GM23338 (cell line): ENCODE measurements at regions not wholly inside any gene's neighbourhood (a gene's known extent, or its start where the extent isn't known, plus 50 kb on each side); places are given as distances from the start of the nearest gene placed in this dataset.
"Not testable (repeated sequence)": the region's sequence is repeated elsewhere in the genome, so short reads cannot be mapped to it uniquely, and the experiment has no call there.

Experiments used
- ATAC-seq: fragments of 200-7000 bp; cut with Tn5 transposase; 3 replicates; pipeline ENCODE4 v1.9.1; 2020
- DNase-seq: peaks from one replicate; pipeline ENCODE4 v3.0.0-alpha.2; 2015; ENCODE audit warnings: low spot score
- H2AFZ ChIP-seq: fragments of 200-600 bp; sonication (generic); 2 replicates; pipeline ENCODE4 v1.8.0; 2016; ENCODE audit warnings: antibody characterized with exemption, mild to moderate bottlenecking, moderate library complexity
- H3F3A ChIP-seq: fragments of 200-600 bp; sonication (generic); replicated peaks from 2 replicates; pipeline ENCODE4 v1.8.0; 2017; ENCODE audit warnings: antibody characterized with exemption, mixed run types, low read depth
- H3K27ac ChIP-seq: fragments of 200-600 bp; sonication (generic); 2 replicates; pipeline ENCODE4 v1.6.1; 2016; ENCODE audit warnings: low read depth
- H3K27me3 ChIP-seq: fragments of 200-600 bp; sonication (generic); 2 replicates; pipeline ENCODE4 v1.8.0; 2016; ENCODE audit warnings: mild to moderate bottlenecking, mixed run types, moderate library complexity; ENCODE audit not compliant: insufficient read depth
- H3K36me3 ChIP-seq: fragments of 200-600 bp; sonication (generic); 2 replicates; pipeline ENCODE4 v1.8.0; 2016; ENCODE audit warnings: mild to moderate bottlenecking; ENCODE audit not compliant: insufficient read depth
- H3K4me1 ChIP-seq: fragments of 200-600 bp; sonication (generic); 2 replicates; pipeline ENCODE4 v1.8.0; 2016; ENCODE audit warnings: mild to moderate bottlenecking, moderate library complexity; ENCODE audit not compliant: insufficient read depth
- H3K4me2 ChIP-seq: fragments of 200-600 bp; sonication (generic); 2 replicates; pipeline ENCODE4 v1.7.1; 2017; ENCODE audit warnings: mixed run types
- H3K4me3 ChIP-seq: fragments of 200-600 bp; sonication (generic); 2 replicates; pipeline ENCODE4 v1.6.1; 2016; ENCODE audit warnings: mixed run types
- H3K79me2 ChIP-seq: fragments of 200-600 bp; sonication (generic); replicated peaks from 2 replicates; pipeline ENCODE4 v1.8.0; 2017; ENCODE audit warnings: mild to moderate bottlenecking; ENCODE audit not compliant: insufficient read depth
- H3K9me2 ChIP-seq: fragments of 200-600 bp; sonication (generic); 2 replicates; pipeline ENCODE4 v1.8.0; 2017; ENCODE audit not compliant: insufficient read depth
- H4K20me1 ChIP-seq: fragments of 200-600 bp; sonication (generic); replicated peaks from 2 replicates; pipeline ENCODE4 v1.8.0; 2017; ENCODE audit warnings: mild to moderate bottlenecking; ENCODE audit not compliant: insufficient read depth
- H3K27ac Mint-ChIP-seq: 2 replicates; pipeline ENCODE4 v1.8.0; 2020; ENCODE audit warnings: inconsistent platforms, mild to moderate bottlenecking, moderate library complexity, mixed read lengths
- H3K27me3 Mint-ChIP-seq: 3 replicates; pipeline ENCODE4 v1.8.0; 2022; ENCODE audit warnings: low read depth, mild to moderate bottlenecking, moderate library complexity, mixed read lengths, inconsistent platforms; ENCODE audit not compliant: insufficient read depth, poor library complexity
- H3K36me3 Mint-ChIP-seq: 3 replicates; pipeline ENCODE4 v1.8.0; 2021; ENCODE audit warnings: low read depth, mild to moderate bottlenecking, inconsistent platforms, moderate library complexity, mixed read lengths
- H3K4me1 Mint-ChIP-seq: 3 replicates; pipeline ENCODE4 v1.8.0; 2020; ENCODE audit warnings: mild to moderate bottlenecking, inconsistent platforms, mixed read lengths
- H3K4me3 Mint-ChIP-seq: 3 replicates; pipeline ENCODE4 v1.8.0; 2021; ENCODE audit warnings: moderate library complexity, mild to moderate bottlenecking, inconsistent platforms, mixed read lengths
- H3K9me3 Mint-ChIP-seq: 3 replicates; pipeline ENCODE4 v1.8.0; 2020; ENCODE audit warnings: moderate library complexity, mild to moderate bottlenecking, inconsistent platforms, mixed read lengths
- EZH2 ChIP-seq: fragments of 200-600 bp; sonication (generic); IDR thresholded peaks from one replicate; pipeline ENCODE4 v1.8.0; 2017; ENCODE audit warnings: antibody characterized with exemption, mild to moderate bottlenecking, low read depth; ENCODE audit not compliant: unreplicated experiment
- EZH2phosphoT487 ChIP-seq: fragments of 200-600 bp; sonication (generic); IDR thresholded peaks from one replicate; pipeline ENCODE4 v1.8.1; 2018; ENCODE audit warnings: antibody characterized with exemption; ENCODE audit not compliant: unreplicated experiment
- JUNB ChIP-seq: IDR thresholded peaks from one replicate; pipeline ENCODE4 v1.6.1; 2016; ENCODE audit warnings: antibody characterized with exemption; ENCODE audit not compliant: unreplicated experiment
- NANOG ChIP-seq: IDR thresholded peaks from 2 replicates; pipeline ENCODE4 v1.6.1; 2016; ENCODE audit warnings: antibody characterized with exemption, borderline replicate concordance
- POLR2AphosphoS5 ChIP-seq: IDR thresholded peaks from 2 replicates; pipeline ENCODE4 v1.6.1; 2016; ENCODE audit warnings: antibody characterized with exemption, low read depth
- TF ChIP-seq, protein P1 (sequence below): fragments of 250-450 bp; sonication (Bioruptor Pico); IDR thresholded peaks from 2 replicates; pipeline ENCODE4 v1.5.0; 2020; ENCODE audit warnings: mild to moderate bottlenecking, moderate library complexity

DNA sequence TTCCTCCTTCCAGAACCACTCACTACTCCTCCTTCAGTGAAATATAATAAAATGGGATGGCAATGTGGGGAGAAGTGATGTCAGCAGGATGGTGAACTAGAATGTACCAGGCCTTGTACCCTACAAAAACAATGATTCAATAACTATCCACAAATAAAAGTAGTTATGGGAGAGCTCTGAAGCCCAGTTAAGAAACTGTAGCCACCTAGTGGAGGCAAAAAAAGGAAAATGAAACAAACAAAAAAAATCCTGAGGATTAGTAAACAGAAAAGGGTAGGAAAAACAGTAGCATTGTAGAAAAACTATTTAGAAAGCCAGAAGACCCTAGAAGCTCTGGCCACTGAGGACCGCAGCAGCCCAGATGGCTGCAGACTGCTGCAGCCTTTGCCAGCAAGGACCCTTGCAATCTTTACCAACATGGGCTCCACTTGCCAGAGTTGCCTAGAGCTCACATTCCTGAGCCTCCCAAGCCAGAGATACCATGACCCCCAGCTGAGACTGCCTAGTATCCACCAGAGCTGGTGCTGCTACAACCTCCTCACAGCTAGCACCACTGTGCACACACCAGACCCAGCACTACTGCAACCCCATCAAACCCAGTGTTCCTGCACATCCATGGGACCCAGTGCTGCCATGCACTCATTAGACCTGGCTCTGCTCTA is 259.7 kb upstream of the MSX2 start (continued):
- TF ChIP-seq, protein P1, sequence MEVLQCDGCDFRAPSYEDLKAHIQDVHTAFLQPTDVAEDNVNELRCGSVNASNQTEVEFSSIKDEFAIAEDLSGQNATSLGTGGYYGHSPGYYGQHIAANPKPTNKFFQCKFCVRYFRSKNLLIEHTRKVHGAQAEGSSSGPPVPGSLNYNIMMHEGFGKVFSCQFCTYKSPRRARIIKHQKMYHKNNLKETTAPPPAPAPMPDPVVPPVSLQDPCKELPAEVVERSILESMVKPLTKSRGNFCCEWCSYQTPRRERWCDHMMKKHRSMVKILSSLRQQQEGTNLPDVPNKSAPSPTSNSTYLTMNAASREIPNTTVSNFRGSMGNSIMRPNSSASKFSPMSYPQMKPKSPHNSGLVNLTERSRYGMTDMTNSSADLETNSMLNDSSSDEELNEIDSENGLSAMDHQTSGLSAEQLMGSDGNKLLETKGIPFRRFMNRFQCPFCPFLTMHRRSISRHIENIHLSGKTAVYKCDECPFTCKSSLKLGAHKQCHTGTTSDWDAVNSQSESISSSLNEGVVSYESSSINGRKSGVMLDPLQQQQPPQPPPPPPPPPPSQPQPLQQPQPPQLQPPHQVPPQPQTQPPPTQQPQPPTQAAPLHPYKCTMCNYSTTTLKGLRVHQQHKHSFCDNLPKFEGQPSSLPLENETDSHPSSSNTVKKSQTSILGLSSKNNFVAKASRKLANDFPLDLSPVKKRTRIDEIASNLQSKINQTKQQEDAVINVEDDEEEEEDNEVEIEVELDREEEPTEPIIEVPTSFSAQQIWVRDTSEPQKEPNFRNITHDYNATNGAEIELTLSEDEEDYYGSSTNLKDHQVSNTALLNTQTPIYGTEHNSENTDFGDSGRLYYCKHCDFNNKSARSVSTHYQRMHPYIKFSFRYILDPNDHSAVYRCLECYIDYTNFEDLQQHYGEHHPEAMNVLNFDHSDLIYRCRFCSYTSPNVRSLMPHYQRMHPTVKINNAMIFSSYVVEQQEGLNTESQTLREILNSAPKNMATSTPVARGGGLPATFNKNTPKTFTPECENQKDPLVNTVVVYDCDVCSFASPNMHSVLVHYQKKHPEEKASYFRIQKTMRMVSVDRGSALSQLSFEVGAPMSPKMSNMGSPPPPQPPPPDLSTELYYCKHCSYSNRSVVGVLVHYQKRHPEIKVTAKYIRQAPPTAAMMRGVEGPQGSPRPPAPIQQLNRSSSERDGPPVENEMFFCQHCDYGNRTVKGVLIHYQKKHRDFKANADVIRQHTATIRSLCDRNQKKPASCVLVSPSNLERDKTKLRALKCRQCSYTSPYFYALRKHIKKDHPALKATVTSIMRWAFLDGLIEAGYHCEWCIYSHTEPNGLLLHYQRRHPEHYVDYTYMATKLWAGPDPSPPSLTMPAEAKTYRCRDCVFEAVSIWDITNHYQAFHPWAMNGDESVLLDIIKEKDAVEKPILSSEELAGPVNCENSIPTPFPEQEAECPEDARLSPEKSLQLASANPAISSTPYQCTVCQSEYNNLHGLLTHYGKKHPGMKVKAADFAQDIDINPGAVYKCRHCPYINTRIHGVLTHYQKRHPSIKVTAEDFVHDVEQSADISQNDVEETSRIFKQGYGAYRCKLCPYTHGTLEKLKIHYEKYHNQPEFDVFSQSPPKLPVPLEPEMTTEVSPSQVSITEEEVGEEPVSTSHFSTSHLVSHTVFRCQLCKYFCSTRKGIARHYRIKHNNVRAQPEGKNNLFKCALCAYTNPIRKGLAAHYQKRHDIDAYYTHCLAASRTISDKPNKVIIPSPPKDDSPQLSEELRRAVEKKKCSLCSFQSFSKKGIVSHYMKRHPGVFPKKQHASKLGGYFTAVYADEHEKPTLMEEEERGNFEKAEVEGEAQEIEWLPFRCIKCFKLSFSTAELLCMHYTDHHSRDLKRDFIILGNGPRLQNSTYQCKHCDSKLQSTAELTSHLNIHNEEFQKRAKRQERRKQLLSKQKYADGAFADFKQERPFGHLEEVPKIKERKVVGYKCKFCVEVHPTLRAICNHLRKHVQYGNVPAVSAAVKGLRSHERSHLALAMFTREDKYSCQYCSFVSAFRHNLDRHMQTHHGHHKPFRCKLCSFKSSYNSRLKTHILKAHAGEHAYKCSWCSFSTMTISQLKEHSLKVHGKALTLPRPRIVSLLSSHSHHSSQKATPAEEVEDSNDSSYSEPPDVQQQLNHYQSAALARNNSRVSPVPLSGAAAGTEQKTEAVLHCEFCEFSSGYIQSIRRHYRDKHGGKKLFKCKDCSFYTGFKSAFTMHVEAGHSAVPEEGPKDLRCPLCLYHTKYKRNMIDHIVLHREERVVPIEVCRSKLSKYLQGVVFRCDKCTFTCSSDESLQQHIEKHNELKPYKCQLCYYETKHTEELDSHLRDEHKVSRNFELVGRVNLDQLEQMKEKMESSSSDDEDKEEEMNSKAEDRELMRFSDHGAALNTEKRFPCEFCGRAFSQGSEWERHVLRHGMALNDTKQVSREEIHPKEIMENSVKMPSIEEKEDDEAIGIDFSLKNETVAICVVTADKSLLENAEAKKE (CRISPR knock-in tag) = no peak
- no peak for TF ChIP-seq POLR2AphosphoS5
- TF ChIP-seq EZH2 = no peak
- TF ChIP-seq NANOG = no peak
- no peak for TF ChIP-seq JUNB
- no peak for TF ChIP-seq EZH2phosphoT487

GRCh38 chr5:174471528-174471927 is 252.9 kb upstream of the MSX2 start:
- not testable (repeated sequence) for H3K4me1 Mint-ChIP-seq

More at GRCh38 chr5:174471528-174471927, 252.9 kb upstream of the MSX2 start:
- H3F3A ChIP-seq, H3K27ac Mint-ChIP-seq, H3K4me3 ChIP-seq, H3K4me1 ChIP-seq, H2AFZ ChIP-seq, H4K20me1 ChIP-seq, H3K9me2 ChIP-seq, H3K4me2 ChIP-seq, ATAC-seq, H3K27ac ChIP-seq, H3K27me3 Mint-ChIP-seq, H3K27me3 ChIP-seq, H3K79me2 ChIP-seq, DNase-seq, H3K36me3 ChIP-seq, H3K4me3 Mint-ChIP-seq, H3K36me3 Mint-ChIP-seq: not testable (repeated sequence)
- peaks cover 27% of the 10 kb centered on the region; the same call in 2 of the 3 replicates for H3K9me3 Mint-ChIP-seq
